Endothelial cell of umbilical vein (primary cell): ENCODE measurements at regions not wholly inside any gene's neighbourhood (a gene's known extent, or its start where the extent isn't known, plus 50 kb on each side); places are given as distances from the start of the nearest gene placed in this dataset.

Source experiments
- BruUV-seq: library from RNA; stranded (reverse); fragments of 400-500 nt; replicated peaks from 2 replicates; lab custom pipeline; 2021; lab: Mats Ljungman, UMichigan
- CTCF ChIA-PET: fragments of 300-600, 350-600 bp; sonication (Branson Sonifier 250); formaldehyde crosslinking; loops from one replicate; lab custom pipeline; 2021; ENCODE audit warnings: antibody characterized with exemption, inconsistent platforms; lab: Charles Lee
- POLR2A ChIA-PET: fragments of 300-600, 350-600 bp; sonication (Branson Sonifier 250); formaldehyde crosslinking; loops from one replicate; lab custom pipeline; 2021; ENCODE audit warnings: antibody characterized with exemption, inconsistent platforms; lab: Charles Lee
- DNase-seq: peaks from one replicate; pipeline ENCODE4 v3.0.0-alpha.2; 2011; ENCODE audit warnings: low read depth, low spot score
- FAIRE-seq: peaks from 2 replicates; lab custom pipeline; 2011; peaks lifted over from hg19 to GRCh38; lab: Jason Lieb, UNC
- H2AFZ ChIP-seq: 2 replicates; pipeline ENCODE4 v1.6.0; 2012; ENCODE audit warnings: low read depth, low read length, control low read depth, inconsistent platforms
- H3K27ac ChIP-seq: 2 replicates; pipeline ENCODE4 v1.5.1; 2011; ENCODE audit warnings: low read depth, mild to moderate bottlenecking, control low read depth, low read length, moderate library complexity; ENCODE audit not compliant: insufficient read depth
- H3K27me3 ChIP-seq, 2 experiments: 2 replicates each; pipeline versions ENCODE4 v1.6.0 to v1.6.1; 2011; ENCODE audit warnings: low read length in 2 of 2, mixed read lengths in 1 of 2; ENCODE audit not compliant: control insufficient read depth in 2 of 2, insufficient read depth in 2 of 2
- H3K36me3 ChIP-seq, 2 experiments: 2 replicates in 1 of 2; 3 replicates in 1 of 2; pipeline ENCODE4 v1.5.1; 2011; ENCODE audit warnings: low read length in 2 of 2, mild to moderate bottlenecking in 1 of 2, moderate library complexity in 1 of 2; ENCODE audit not compliant: control insufficient read depth in 2 of 2, insufficient read depth in 2 of 2; ENCODE audit errors: extremely low read depth in 1 of 2
- H3K4me1 ChIP-seq: 3 replicates; pipeline ENCODE4 v1.5.1; 2011; ENCODE audit warnings: mild to moderate bottlenecking, low read length; ENCODE audit not compliant: control insufficient read depth, insufficient read depth; ENCODE audit errors: extremely low read depth
- H3K4me2 ChIP-seq: 2 replicates; pipeline ENCODE4 v1.6.1; 2011; ENCODE audit warnings: low read length, control low read depth, mixed read lengths; ENCODE audit not compliant: insufficient read depth
- H3K4me3 ChIP-seq, 3 experiments: fragments of 200-600 bp in 1 of 3; sonication (generic), shearing (Covaris generic) in 1 of 3; replicated peaks in 1 of 3; 2 replicates each; pipeline ENCODE4 v1.5.1; 2011 to 2016; ENCODE audit warnings: control low read depth in 3 of 3, low read length in 3 of 3, mild to moderate bottlenecking in 2 of 3, inconsistent platforms in 1 of 3, low read depth in 1 of 3, moderate library complexity in 1 of 3; ENCODE audit not compliant: insufficient read depth in 1 of 3
- H3K79me2 ChIP-seq: 2 replicates; pipeline ENCODE4 v1.6.0; 2012; ENCODE audit warnings: low read length, inconsistent platforms; ENCODE audit not compliant: control insufficient read depth, insufficient read depth
- H3K9ac ChIP-seq: replicated peaks from 2 replicates; pipeline ENCODE3; 2011; ENCODE audit warnings: low read length, control low read depth; ENCODE audit not compliant: insufficient read depth; ENCODE audit errors: extremely low read depth
- H3K9me1 ChIP-seq: replicated peaks from 3 replicates; pipeline ENCODE4 v1.6.0; 2011; ENCODE audit warnings: mild to moderate bottlenecking, low read length; ENCODE audit not compliant: control insufficient read depth, insufficient read depth; ENCODE audit errors: extremely low read depth
- H3K9me3 ChIP-seq: replicated peaks from 2 replicates; pipeline ENCODE4 v1.5.1; 2012; ENCODE audit warnings: low read length, inconsistent platforms; ENCODE audit not compliant: control insufficient read depth, insufficient read depth
- H4K20me1 ChIP-seq: replicated peaks from 2 replicates; pipeline ENCODE3; 2011; ENCODE audit warnings: mild to moderate bottlenecking, low read length; ENCODE audit not compliant: control insufficient read depth, insufficient read depth; ENCODE audit errors: extremely low read depth
- EZH2 ChIP-seq: IDR thresholded peaks from 2 replicates; pipeline ENCODE4 v1.6.1; 2012; ENCODE audit warnings: borderline replicate concordance, low read depth, mild to moderate bottlenecking, moderate library complexity, low read length, inconsistent platforms; ENCODE audit not compliant: severe bottlenecking
- FOS ChIP-seq: IDR thresholded peaks from 2 replicates; pipeline ENCODE4 v1.6.1; 2011; ENCODE audit warnings: mild to moderate bottlenecking, low read length, moderate library complexity, borderline replicate concordance; ENCODE audit not compliant: insufficient read depth
- GATA2 ChIP-seq: IDR thresholded peaks from 2 replicates; pipeline ENCODE4 v1.7.0; 2011; ENCODE audit warnings: low read depth, mild to moderate bottlenecking, moderate library complexity, mixed read lengths, low read length; ENCODE audit not compliant: insufficient read length, insufficient read depth
- MYC ChIP-seq: IDR thresholded peaks from one replicate; pipeline ENCODE4 v1.6.1; 2011; ENCODE audit warnings: mild to moderate bottlenecking, low read depth, low read length
- dilution Hi-C: fragments of 300-500 bp; cut with MboI; formaldehyde crosslinking; loops from one replicate; pipeline ENCODE4 v1.15.0; 2019; ENCODE audit warnings: low sequenced_read_pairs; ENCODE audit not compliant: extremely low pct_ligation_motif_present
- intact Hi-C: fragments of 100-400 bp; cut with micrococcal nuclease; formaldehyde crosslinking; loops from one replicate; pipeline ENCODE4 v1.10.0; 2022
- TF ChIP-seq, protein P1 (sequence below): IDR thresholded peaks from 2 replicates; pipeline ENCODE4 v1.6.1; 2011; ENCODE audit not compliant: insufficient read depth, insufficient read length

- no peak overlapping the region for H3K27ac ChIP-seq
- peaks cover 35% of the 10 kb centered on the region for H3K4me1 ChIP-seq
- no TSS peak for BruUV-seq
- H3K9me3 ChIP-seq, result no peaks in the 10 kb centered on the region
- no peaks in the 10 kb centered on the region for H3K9me1 ChIP-seq
- no peak overlapping the region for H3K4me3 ChIP-seq
- no peaks in the 10 kb centered on the region for H3K79me2 ChIP-seq
- peak overlapping the region; percentile 6 for H3K4me2 ChIP-seq
- dilution Hi-C loops (no loop called here), intact Hi-C loops (no loop called here)
- H3K9ac ChIP-seq, result no peak overlapping the region
- no peak overlapping the region for H2AFZ ChIP-seq
- H4K20me1 ChIP-seq, result no peaks in the 10 kb centered on the region
- no peaks in the 10 kb centered on the region for H3K36me3 ChIP-seq
- TF ChIP-seq FOS (peak; percentile 1), GATA2 (peak; percentile 52), MYC (no peak)
- TF ChIP-seq, protein P1, sequence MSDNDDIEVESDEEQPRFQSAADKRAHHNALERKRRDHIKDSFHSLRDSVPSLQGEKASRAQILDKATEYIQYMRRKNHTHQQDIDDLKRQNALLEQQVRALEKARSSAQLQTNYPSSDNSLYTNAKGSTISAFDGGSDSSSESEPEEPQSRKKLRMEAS, result no peak
- DNase-seq (peak; percentile 63), FAIRE-seq (no peak)
- no peaks in the 10 kb centered on the region for H3K27me3 ChIP-seq
- ChIA-PET CTCF (no interaction called here), POLR2A (no interaction called here)
Observed at GRCh38 chr1:184299406-184299790, 87.4 kb upstream of the C1orf21 start.

GRCh38 chr1:184299796-184300195, 87.0 kb upstream of the C1orf21 start:
- Histone ChIP-seq H3K36me3 (no peaks in the 10 kb centered on the region), H3K9ac (no peak overlapping the region), H3K4me3 (no peak overlapping the region), H3K4me1 (peaks cover 35% of the 10 kb centered on the region), H3K27ac (no peak overlapping the region), H3K27me3 (no peaks in the 10 kb centered on the region), H2AFZ (no peak overlapping the region), H3K4me2 (no peak overlapping the region), H3K9me1 (no peaks in the 10 kb centered on the region), H3K79me2 (no peaks in the 10 kb centered on the region), H4K20me1 (no peaks in the 10 kb centered on the region), H3K9me3 (no peaks in the 10 kb centered on the region)
- POLR2A ChIA-PET, result no interaction called here
- CTCF ChIA-PET, result no interaction called here
- dilution Hi-C loops, result no loop called here
- intact Hi-C loops, result loop anchor here (5.0 kb wide), 1 partner anchor 253 kb away; no protein-coding TSS in a partner anchor
- BruUV-seq, result no TSS peak
- no peak for FAIRE-seq
- TF ChIP-seq EZH2, result no peak
- DNase-seq, result no peak
